H9 (cell line): ENCODE measurements at regions not wholly inside any gene's neighbourhood (a gene's known extent, or its start where the extent isn't known, plus 50 kb on each side); places are given as distances from the start of the nearest gene placed in this dataset.

ENCODE experiments used
- DNase-seq: peaks from one replicate; pipeline ENCODE4 v3.0.0-alpha.2; 2017
- H2AFZ ChIP-seq: one replicate; pipeline ENCODE4 v1.6.1; 2013; ENCODE audit warnings: mild to moderate bottlenecking, low read length, control low read depth, moderate library complexity
- H2AK5ac ChIP-seq: 2 replicates; pipeline ENCODE4 v1.6.1; 2013; ENCODE audit warnings: low read length, control low read depth, mixed read lengths; ENCODE audit not compliant: insufficient read length
- H2BK120ac ChIP-seq: one replicate; pipeline ENCODE4 v1.6.1; 2013; ENCODE audit warnings: low read depth, mild to moderate bottlenecking, low read length, control low read depth, inconsistent platforms; ENCODE audit not compliant: poor library complexity, severe bottlenecking
- H2BK12ac ChIP-seq: 2 replicates; pipeline ENCODE4 v1.6.1; 2013; ENCODE audit warnings: low read length, control low read depth, mixed read lengths, low read depth; ENCODE audit not compliant: insufficient read length
- H2BK15ac ChIP-seq: 2 replicates; pipeline ENCODE4 v1.6.1; 2013; ENCODE audit warnings: low read depth, low read length, control low read depth
- H2BK20ac ChIP-seq: one replicate; pipeline ENCODE4 v1.6.1; 2013; ENCODE audit warnings: low read depth, mild to moderate bottlenecking, low read length, control low read depth, inconsistent platforms; ENCODE audit not compliant: poor library complexity, severe bottlenecking
- H2BK5ac ChIP-seq: 2 replicates; pipeline ENCODE4 v1.6.1; 2013; ENCODE audit warnings: low read length, control low read depth, mixed read lengths; ENCODE audit not compliant: insufficient read length
- H3K14ac ChIP-seq: 2 replicates; pipeline ENCODE4 v1.6.1; 2013; ENCODE audit warnings: low read length, control low read depth; ENCODE audit not compliant: insufficient read depth
- H3K18ac ChIP-seq: 2 replicates; pipeline ENCODE4 v1.6.1; 2013; ENCODE audit warnings: low read depth, mild to moderate bottlenecking, mixed read lengths, low read length, control low read depth; ENCODE audit not compliant: insufficient read length
- H3K23ac ChIP-seq: 2 replicates; pipeline ENCODE4 v1.6.1; 2013; ENCODE audit warnings: low read length, control low read depth, mixed read lengths, low read depth; ENCODE audit not compliant: insufficient read length
- H3K23me2 ChIP-seq: 2 replicates; pipeline ENCODE4 v1.6.1; 2013; ENCODE audit warnings: low read depth, mild to moderate bottlenecking, mixed read lengths, low read length, control low read depth; ENCODE audit not compliant: insufficient read length, poor library complexity, severe bottlenecking
- H3K27ac ChIP-seq: 2 replicates; pipeline ENCODE4 v1.5.1; 2013; ENCODE audit warnings: low read length, control low read depth, mixed read lengths, low read depth; ENCODE audit not compliant: insufficient read length
- H3K27me3 ChIP-seq: 2 replicates; pipeline ENCODE4 v1.6.1; 2013; ENCODE audit warnings: low read length, control low read depth, inconsistent platforms; ENCODE audit not compliant: insufficient read depth
- H3K4ac ChIP-seq: 2 replicates; pipeline ENCODE4 v1.6.1; 2013; ENCODE audit warnings: low read depth, mild to moderate bottlenecking, control low read depth, inconsistent platforms, low read length, moderate library complexity
- H3K4me1 ChIP-seq: 2 replicates; pipeline ENCODE4 v1.6.1; 2013; ENCODE audit warnings: low read length, control low read depth, inconsistent platforms; ENCODE audit not compliant: insufficient read depth
- H3K4me2 ChIP-seq: 2 replicates; pipeline ENCODE4 v1.6.1; 2013; ENCODE audit warnings: low read length, control low read depth, mixed read lengths; ENCODE audit not compliant: insufficient read length, insufficient read depth
- H3K56ac ChIP-seq: 2 replicates; pipeline ENCODE4 v1.6.1; 2013; ENCODE audit warnings: low read depth, mild to moderate bottlenecking, mixed read lengths, low read length, control low read depth; ENCODE audit not compliant: insufficient read length
- H3K79me1 ChIP-seq: 2 replicates; pipeline ENCODE4 v1.6.1; 2013; ENCODE audit warnings: low read depth, mild to moderate bottlenecking, moderate library complexity, low read length, control low read depth, inconsistent platforms; ENCODE audit not compliant: insufficient read depth, poor library complexity, severe bottlenecking
- H3K79me2 ChIP-seq: 2 replicates; pipeline ENCODE4 v1.6.1; 2013; ENCODE audit warnings: low read length, control low read depth, inconsistent platforms; ENCODE audit not compliant: insufficient read depth
- H3K9ac ChIP-seq: 2 replicates; pipeline ENCODE4 v1.6.1; 2013; ENCODE audit warnings: low read length, control low read depth, mixed read lengths; ENCODE audit not compliant: insufficient read length; ENCODE audit errors: extremely low read depth
- H3K9me3 ChIP-seq: one replicate; pipeline ENCODE4 v1.6.1; 2013; ENCODE audit warnings: low read depth, low read length, inconsistent platforms; ENCODE audit not compliant: control insufficient read depth
- H3T11ph ChIP-seq: one replicate; pipeline ENCODE4 v1.6.1; 2013; ENCODE audit warnings: mild to moderate bottlenecking, low read length, control low read depth, inconsistent platforms
- H4K20me1 ChIP-seq: one replicate; pipeline ENCODE4 v1.6.1; 2013; ENCODE audit not compliant: control insufficient read depth, insufficient read length, insufficient read depth
- H4K5ac ChIP-seq: 2 replicates; pipeline ENCODE4 v1.6.1; 2013; ENCODE audit warnings: low read depth, mild to moderate bottlenecking, mixed read lengths, low read length, control low read depth; ENCODE audit not compliant: insufficient read length
- H4K8ac ChIP-seq: replicated peaks from 2 replicates; pipeline ENCODE4 v1.6.1; 2013; ENCODE audit warnings: low read length, control low read depth, mixed read lengths, low read depth; ENCODE audit not compliant: insufficient read length
- H4K91ac ChIP-seq: 2 replicates; pipeline ENCODE4 v1.6.1; 2013; ENCODE audit warnings: low read depth, mild to moderate bottlenecking, moderate library complexity, mixed read lengths, low read length, control low read depth; ENCODE audit not compliant: insufficient read length
- H3K27ac Mint-ChIP-seq, 3 experiments: 2 replicates in 2 of 3; 3 replicates in 1 of 3; pipeline ENCODE4 v1.8.0; 2020 to 2021; ENCODE audit warnings: mixed read lengths in 3 of 3, mild to moderate bottlenecking in 1 of 3, moderate library complexity in 1 of 3
- H3K27me3 Mint-ChIP-seq: 2 replicates; pipeline ENCODE4 v1.8.0; 2021; ENCODE audit warnings: low read depth, mild to moderate bottlenecking, moderate library complexity, mixed read lengths
- H3K36me3 Mint-ChIP-seq, 3 experiments: 2 replicates in 2 of 3; 3 replicates in 1 of 3; pipeline ENCODE4 v1.8.0; 2020 to 2021; ENCODE audit warnings: low read depth in 3 of 3, mixed read lengths in 3 of 3; ENCODE audit not compliant: insufficient read depth in 1 of 3
- H3K4me1 Mint-ChIP-seq, 2 experiments: 2 replicates each; pipeline ENCODE4 v1.8.0; 2020; ENCODE audit warnings: mixed read lengths in 2 of 2
- H3K4me3 Mint-ChIP-seq, 2 experiments: 2 replicates in 1 of 2; 3 replicates in 1 of 2; pipeline ENCODE4 v1.8.0; 2020 to 2021; ENCODE audit warnings: mild to moderate bottlenecking in 2 of 2, mixed read lengths in 2 of 2, moderate library complexity in 1 of 2
- H3K9me3 Mint-ChIP-seq, 2 experiments: 2 replicates in 1 of 2; 3 replicates in 1 of 2; pipeline ENCODE4 v1.8.0; 2020; ENCODE audit warnings: mild to moderate bottlenecking in 2 of 2, mixed read lengths in 2 of 2, moderate library complexity in 1 of 2
- CTCF ChIP-seq: fragments of 200-600 bp; sonication (generic); conservative IDR thresholded peaks from 3 replicates; pipeline ENCODE4 v1.8.0; 2021; ENCODE audit warnings: antibody characterized with exemption, mild to moderate bottlenecking
- WGBS: extraction: QIAGEN DNeasy Blood & Tissue Kit; methylation state at CpG from one replicate; pipeline ENCODE4 v1.1.7; 2013; ENCODE audit warnings: missing lambda C conversion rate, low lambda C conversion rate, mixed read lengths; ENCODE audit not compliant: insufficient read length; ENCODE audit errors: extremely low coverage; 5-methylcytosine and 5-hydroxymethylcytosine counted together

DNA sequence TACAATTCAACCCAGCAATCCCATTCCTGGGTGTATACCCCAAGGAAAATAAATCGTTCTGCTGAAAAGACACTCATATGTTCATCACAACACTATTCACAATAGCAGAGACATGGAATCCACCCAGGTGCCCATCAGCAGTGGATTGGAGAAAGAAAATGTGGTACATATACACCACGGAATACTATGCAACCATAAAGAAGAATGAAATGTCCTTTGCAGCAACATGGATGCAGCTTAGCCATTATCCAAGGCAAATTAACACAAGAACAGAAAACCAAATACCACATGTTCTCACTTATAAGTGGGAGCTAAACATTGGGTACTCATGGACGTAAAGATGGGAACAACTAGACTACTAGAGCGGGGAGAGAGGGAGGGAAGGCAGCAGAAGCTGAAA is 207.8 kb downstream of the GATA3 start:
- Mint-ChIP-seq H3K9me3 (peaks cover 0 to 2% of the 10 kb centered on the region in 2 experiments; a peak in 1 of 5 replicates), H3K36me3 (no peaks in the 10 kb centered on the region), H3K27ac (no peak overlapping the region), H3K4me1 (no peaks in the 10 kb centered on the region), H3K4me3 (no peak overlapping the region), H3K27me3 (peaks cover 6% of the 10 kb centered on the region)
- no peaks in the 10 kb centered on the region for H4K20me1 ChIP-seq
- H3K4me2 ChIP-seq, result no peak overlapping the region
- H2BK12ac ChIP-seq, result no peak overlapping the region
- no peak overlapping the region for H3K9ac ChIP-seq
- no peak for TF ChIP-seq CTCF
- no peak overlapping the region for H3K14ac ChIP-seq
- no peak overlapping the region for H3K18ac ChIP-seq
- no peak overlapping the region for H3K56ac ChIP-seq
- no peak overlapping the region for H2BK20ac ChIP-seq
- no peak overlapping the region for H3T11ph ChIP-seq
- H2AFZ ChIP-seq, result no peak overlapping the region
- H2BK5ac ChIP-seq, result no peak overlapping the region
- H3K79me1 ChIP-seq, result no peaks in the 10 kb centered on the region
- no peaks in the 10 kb centered on the region for H3K27me3 ChIP-seq
- H3K79me2 ChIP-seq, result no peaks in the 10 kb centered on the region
- H3K23me2 ChIP-seq, result no peaks in the 10 kb centered on the region
- no peaks in the 10 kb centered on the region for H3K4me1 ChIP-seq
- H3K27ac ChIP-seq, result no peak overlapping the region
- H2AK5ac ChIP-seq, result no peak overlapping the region
- no peaks in the 10 kb centered on the region for H3K9me3 ChIP-seq
- no peak for DNase-seq
- H4K91ac ChIP-seq, result no peak overlapping the region
- WGBS, result no CpG with 5 or more reads among the region's 4 CpGs
- no peak overlapping the region for H2BK15ac ChIP-seq
- no peak overlapping the region for H4K5ac ChIP-seq
- no peak overlapping the region for H3K4ac ChIP-seq
- H4K8ac ChIP-seq, result no peak overlapping the region
- no peak overlapping the region for H3K23ac ChIP-seq
- H2BK120ac ChIP-seq, result no peak overlapping the region
